ENCODE measurements at regions not wholly inside any gene's neighbourhood (a gene's known extent, or its start where the extent isn't known, plus 50 kb on each side); places are given as distances from the start of the nearest gene placed in this dataset.

DNA sequence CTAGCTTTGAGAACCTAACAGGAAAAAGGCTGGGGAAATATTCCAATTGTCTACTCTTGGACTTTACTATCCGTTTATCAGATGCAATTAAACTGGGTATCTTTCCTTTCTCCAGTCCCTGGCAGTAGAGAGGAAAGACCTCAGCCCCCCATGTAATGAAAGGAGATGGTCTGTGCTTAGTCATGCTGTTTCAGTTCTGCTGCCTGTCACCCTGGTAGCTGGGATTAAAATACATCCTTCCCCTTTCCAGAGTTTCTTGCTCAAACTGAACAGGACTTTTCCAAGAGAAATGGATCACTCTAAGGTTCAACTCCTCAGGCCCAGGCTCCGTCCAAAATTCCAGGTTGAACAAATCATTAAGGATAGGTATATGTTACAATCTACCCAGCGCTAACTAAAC, 202.9 kb downstream of the PTEN start:
- peaks cover 7% of the 10 kb centered on the region for H3K9me3 Mint-ChIP-seq
- peaks cover 2% of the 10 kb centered on the region for H3K36me3 Mint-ChIP-seq (ENCODE audit: low read depth)
- peaks cover 1% of the 10 kb centered on the region for H3K27me3 Mint-ChIP-seq
- peak overlapping the region; percentile 8 for H3K27ac Mint-ChIP-seq
- no peak overlapping the region for H3K4me3 Mint-ChIP-seq
- peaks cover 82% of the 10 kb centered on the region for H3K4me1 Mint-ChIP-seq
- no peak for DNase-seq
- no peak for ATAC-seq

DNA sequence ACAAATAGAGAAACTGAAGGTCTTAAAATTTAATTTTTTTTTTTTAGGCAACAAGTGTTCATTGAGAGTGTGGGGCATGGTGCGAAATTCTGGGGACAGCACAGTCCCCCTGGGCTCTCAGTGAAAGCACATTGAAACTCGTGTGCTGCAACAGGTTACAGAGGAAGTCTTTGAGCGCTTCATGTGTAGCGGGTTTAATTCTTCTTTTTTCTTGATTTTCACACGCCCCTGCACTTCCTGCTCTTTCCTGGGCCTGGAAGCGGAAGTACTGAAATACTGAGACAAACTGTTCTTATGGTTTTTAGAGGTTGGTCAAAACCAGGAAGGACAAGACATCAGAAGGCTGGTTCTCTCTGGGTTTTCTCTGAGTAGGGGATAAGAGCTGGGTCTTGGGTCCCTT, 203.5 kb downstream of the PTEN start:
- peaks cover 79% of the 10 kb centered on the region for H3K4me1 Mint-ChIP-seq
- DNase-seq = no peak
- H3K4me3 Mint-ChIP-seq = no peak overlapping the region
- H3K27me3 Mint-ChIP-seq = peaks cover 1% of the 10 kb centered on the region
- ATAC-seq = no peak
- H3K36me3 Mint-ChIP-seq (ENCODE audit: low read depth) = peaks cover 2% of the 10 kb centered on the region
- H3K9me3 Mint-ChIP-seq = peaks cover 7% of the 10 kb centered on the region
- H3K27ac Mint-ChIP-seq = peak overlapping the region; percentile 5

DNA sequence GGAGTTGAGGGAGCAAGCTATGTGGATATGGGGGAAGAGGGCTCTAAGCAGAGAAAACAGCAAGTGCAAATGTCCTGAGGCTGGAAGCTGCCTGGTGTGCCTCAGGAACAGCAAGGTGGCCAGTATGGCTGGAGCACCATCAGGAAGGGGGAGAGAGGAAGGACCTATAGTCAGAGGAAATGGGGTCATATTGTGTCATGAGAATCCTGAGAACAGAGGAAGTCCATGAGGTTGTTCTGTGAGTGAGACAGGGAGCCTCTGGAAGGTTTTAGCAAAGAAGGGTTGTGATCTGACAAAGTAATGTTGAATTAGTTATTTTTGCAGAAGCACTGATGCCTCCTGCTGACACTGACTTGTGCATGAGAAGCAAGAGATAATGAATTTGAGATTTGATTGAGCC, 204.3 kb downstream of the PTEN start:
- peaks cover 78% of the 10 kb centered on the region for H3K4me1 Mint-ChIP-seq
- ATAC-seq (no peak), DNase-seq (no peak)
- peaks cover 1% of the 10 kb centered on the region for H3K27me3 Mint-ChIP-seq
- peaks cover 7% of the 10 kb centered on the region for H3K9me3 Mint-ChIP-seq
- H3K27ac Mint-ChIP-seq = peak overlapping the region; percentile 5
- H3K36me3 Mint-ChIP-seq (ENCODE audit: low read depth) = peaks cover 2% of the 10 kb centered on the region
- no peak overlapping the region for H3K4me3 Mint-ChIP-seq

DNA sequence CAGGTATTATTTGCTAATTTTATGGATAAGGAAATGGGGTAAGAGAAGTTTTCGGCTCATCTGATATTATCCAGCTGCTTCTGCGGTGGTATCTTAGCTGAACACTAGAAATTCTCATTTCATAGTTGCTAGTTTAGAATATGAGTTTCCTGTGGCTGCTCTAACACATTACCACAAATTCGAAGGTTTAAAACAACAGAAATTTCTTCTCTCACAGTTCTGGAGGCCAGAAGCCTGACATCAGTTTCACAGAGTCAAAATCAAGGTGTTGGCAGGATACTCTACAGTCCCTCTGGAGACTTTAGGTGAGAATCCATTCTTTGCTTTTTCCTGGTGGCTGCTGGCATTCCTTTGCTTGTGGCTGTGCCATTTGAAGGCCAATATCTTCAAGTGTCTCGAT, 205.9 kb downstream of the PTEN start:
- Mint-ChIP-seq H3K4me3 (no peak overlapping the region), H3K4me1 (peaks cover 64% of the 10 kb centered on the region), H3K27ac (no peak overlapping the region), H3K9me3 (peaks cover 7% of the 10 kb centered on the region), H3K36me3 (ENCODE audit: low read depth) (peaks cover 2% of the 10 kb centered on the region), H3K27me3 (peaks cover 1% of the 10 kb centered on the region)
- ATAC-seq = no peak
- no peak for DNase-seq

DNA sequence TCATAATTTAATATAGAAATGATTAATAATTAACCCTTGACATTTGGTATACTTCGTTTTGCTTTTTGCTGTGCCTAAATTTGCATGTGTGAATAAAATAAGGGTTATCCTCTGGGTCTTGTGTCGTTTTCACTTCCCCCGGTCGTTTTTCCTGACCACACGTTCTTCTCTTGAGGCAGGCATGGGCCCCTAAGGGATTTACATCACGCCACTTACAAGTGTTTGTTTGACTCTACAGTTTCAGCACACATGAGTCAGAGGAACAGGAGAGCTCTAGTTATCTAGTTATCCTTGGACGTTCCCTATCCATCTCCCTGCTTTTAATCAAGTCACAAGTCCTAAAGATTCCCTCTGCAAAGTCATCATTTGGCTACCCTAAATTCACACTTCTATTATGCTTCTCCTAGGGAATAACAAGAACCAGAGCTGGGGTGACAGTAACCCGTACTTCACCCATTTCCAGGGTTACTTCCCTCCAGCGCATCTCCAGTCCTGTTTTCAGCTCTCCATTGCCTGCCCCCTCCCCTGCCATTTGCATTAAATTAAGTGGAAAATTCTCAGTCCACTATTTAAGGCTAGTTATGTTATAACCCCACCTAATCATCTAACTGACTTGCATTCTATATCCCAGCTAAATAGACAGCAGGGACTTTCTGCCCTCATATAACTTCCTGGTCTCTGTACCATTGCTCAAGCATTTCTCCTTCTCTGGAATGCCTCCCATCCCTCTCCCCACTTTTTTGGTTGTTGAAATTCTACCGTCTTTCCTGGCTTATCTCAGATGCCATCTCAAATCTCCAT, 206.9 kb downstream of the PTEN start:
- ATAC-seq (no peak), DNase-seq (no peak)
- peaks cover 7% of the 10 kb centered on the region for H3K9me3 Mint-ChIP-seq
- H3K27me3 Mint-ChIP-seq = peaks cover 1% of the 10 kb centered on the region
- peaks cover 2% of the 10 kb centered on the region for H3K36me3 Mint-ChIP-seq (ENCODE audit: low read depth)
- H3K4me1 Mint-ChIP-seq = peaks cover 54% of the 10 kb centered on the region
- H3K4me3 Mint-ChIP-seq = no peak overlapping the region
- no peak overlapping the region for H3K27ac Mint-ChIP-seq

DNA sequence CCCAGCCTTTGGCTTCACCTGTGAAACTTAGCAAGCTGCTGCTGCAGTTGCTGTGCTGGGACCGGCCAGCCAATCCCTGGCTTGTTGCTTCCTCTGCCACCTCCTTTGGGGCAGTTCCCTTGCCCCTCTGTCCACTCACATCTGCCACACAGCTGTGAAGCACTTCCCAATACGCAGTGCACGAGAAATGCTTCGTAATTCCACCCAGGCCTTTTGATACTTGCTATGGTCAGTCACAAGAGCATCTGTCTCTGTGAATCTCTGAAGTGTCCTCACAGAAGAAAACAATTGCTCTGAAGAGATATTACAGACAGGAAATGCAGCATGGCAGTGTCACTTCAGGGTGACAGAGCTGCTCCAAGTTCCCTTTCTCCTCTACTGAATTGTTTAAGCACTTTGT, 208.5 kb downstream of the PTEN start:
- peaks cover 47% of the 10 kb centered on the region for H3K4me1 Mint-ChIP-seq
- H3K36me3 Mint-ChIP-seq (ENCODE audit: low read depth) = peaks cover 2% of the 10 kb centered on the region
- H3K27ac Mint-ChIP-seq = no peak overlapping the region
- H3K9me3 Mint-ChIP-seq = peaks cover 7% of the 10 kb centered on the region
- no peak overlapping the region for H3K4me3 Mint-ChIP-seq
- DNase-seq (no peak), ATAC-seq (no peak)
- H3K27me3 Mint-ChIP-seq = peaks cover 1% of the 10 kb centered on the region

DNA sequence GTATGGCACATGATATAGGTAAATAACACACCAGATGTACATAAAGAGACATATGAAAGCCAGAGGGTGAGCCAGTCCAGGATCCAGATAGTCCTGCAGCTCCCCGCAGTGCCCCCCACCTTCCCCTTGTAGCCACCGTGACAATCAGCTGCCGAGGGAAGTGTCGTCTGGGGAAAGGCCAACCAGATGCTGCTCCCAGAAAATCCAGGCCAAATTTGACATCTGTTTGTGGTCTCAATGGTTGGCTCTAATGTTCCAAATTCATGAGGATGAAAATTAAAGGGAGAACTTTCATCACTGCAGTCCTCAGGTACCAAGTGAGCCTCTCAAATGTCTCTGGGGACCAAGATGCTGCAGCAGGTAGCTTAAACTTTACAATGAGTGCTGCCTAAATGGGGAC, 210.3 kb downstream of the PTEN start:
- Mint-ChIP-seq H3K4me1 (peaks cover 33% of the 10 kb centered on the region), H3K27ac (no peak overlapping the region)

DNA sequence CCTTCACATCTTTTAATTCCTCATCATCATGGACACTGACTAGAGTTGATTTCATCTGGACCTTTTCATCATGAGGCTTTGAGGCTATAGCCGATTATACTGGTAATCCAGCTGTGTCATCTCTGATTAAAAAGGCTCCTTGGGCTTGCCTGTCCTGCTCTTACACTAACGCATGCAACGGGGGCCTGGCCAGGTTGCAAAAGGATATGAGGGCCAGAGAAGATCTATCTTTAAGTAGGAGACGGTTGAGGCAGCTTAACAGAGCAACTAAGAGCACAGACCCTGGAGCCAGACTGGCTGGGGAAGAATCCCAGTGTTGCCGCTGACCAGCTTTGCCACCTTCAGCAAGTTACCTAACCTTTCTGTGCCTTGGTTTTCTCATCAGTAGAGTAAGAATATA, 211.5 kb downstream of the PTEN start:
- Mint-ChIP-seq H3K4me1 (peaks cover 22% of the 10 kb centered on the region), H3K27ac (no peak overlapping the region), H3K9me3 (no peaks in the 10 kb centered on the region), H3K36me3 (ENCODE audit: low read depth) (no peaks in the 10 kb centered on the region), H3K27me3 (no peaks in the 10 kb centered on the region), H3K4me3 (no peak overlapping the region)
- DNase-seq (no peak), ATAC-seq (no peak)

More for the DNA sequence above, 210.3 kb downstream of the PTEN start:
- Mint-ChIP-seq H3K4me3 (no peak overlapping the region), H3K27me3 (no peaks in the 10 kb centered on the region), H3K36me3 (ENCODE audit: low read depth) (no peaks in the 10 kb centered on the region), H3K9me3 (no peaks in the 10 kb centered on the region)
- DNase-seq (no peak), ATAC-seq (no peak)

DNA sequence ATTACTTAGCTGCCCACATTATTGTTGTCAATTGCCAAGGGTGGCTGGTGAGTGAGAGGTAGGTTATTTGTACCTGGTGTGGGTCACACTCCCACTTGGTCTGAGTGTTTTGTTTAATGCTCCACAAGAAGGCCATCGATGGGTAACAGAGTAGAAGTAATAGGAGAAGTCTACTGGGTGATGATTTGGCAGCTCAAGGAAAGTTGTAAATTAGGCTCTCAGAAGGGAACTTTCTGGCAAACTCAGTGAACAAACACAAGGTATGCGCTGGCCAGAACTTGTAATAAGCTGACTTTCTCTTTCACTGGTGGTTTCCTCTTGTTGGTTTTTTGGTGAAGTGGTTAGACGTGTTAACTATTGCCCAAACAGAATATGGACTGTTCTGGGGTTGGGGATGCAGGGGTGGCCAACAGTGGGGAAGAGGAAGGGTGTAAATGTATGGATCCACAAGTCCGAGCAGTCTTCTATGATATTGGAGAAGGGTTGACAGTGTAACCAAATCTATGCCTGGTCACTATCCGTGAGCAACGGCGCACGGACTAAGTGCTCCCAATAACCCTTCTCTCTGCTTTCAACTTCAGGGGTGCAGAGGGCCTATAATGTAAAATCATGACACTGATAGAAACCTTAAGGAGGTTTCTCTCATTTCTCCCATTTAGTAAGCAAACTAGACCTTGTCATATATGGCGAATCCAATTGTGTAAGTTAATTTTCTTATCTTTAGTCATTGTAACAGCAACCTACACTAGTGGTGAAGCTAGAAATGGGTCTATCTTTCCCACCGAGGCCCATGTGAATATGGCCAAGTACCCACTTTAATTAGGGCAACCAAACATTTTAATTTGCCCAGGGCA, 212.8 kb downstream of the PTEN start:
- ATAC-seq (no peak), DNase-seq (no peak)
- no peaks in the 10 kb centered on the region for H3K36me3 Mint-ChIP-seq (ENCODE audit: low read depth)
- no peaks in the 10 kb centered on the region for H3K27me3 Mint-ChIP-seq
- no peaks in the 10 kb centered on the region for H3K9me3 Mint-ChIP-seq
- no peak overlapping the region for H3K4me3 Mint-ChIP-seq
- no peak overlapping the region for H3K27ac Mint-ChIP-seq
- peaks cover 19% of the 10 kb centered on the region for H3K4me1 Mint-ChIP-seq

DNA sequence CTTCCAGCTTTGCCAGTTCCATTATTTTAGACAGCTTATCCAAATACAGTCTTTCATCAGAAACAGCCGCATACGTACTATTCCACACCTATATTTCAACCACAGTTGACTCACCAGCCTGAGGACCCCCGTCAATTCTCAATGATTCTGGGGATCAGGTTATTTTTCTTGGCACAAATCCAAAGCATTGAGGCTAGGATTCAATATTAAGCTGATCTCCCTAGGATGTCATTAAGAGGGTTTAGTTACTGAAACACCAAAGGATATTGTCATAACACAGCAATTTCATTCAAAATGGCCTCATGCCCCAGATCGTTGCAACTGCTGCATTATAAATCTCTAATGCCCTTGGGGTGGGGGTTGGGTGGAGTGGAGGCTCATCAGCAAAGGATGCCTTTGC, 214.6 kb downstream of the PTEN start:
- Mint-ChIP-seq H3K36me3 (ENCODE audit: low read depth) (no peaks in the 10 kb centered on the region), H3K4me3 (no peak overlapping the region), H3K27me3 (no peaks in the 10 kb centered on the region), H3K4me1 (peaks cover 21% of the 10 kb centered on the region), H3K27ac (no peak overlapping the region), H3K9me3 (no peaks in the 10 kb centered on the region)
- DNase-seq (no peak), ATAC-seq (no peak)

DNA sequence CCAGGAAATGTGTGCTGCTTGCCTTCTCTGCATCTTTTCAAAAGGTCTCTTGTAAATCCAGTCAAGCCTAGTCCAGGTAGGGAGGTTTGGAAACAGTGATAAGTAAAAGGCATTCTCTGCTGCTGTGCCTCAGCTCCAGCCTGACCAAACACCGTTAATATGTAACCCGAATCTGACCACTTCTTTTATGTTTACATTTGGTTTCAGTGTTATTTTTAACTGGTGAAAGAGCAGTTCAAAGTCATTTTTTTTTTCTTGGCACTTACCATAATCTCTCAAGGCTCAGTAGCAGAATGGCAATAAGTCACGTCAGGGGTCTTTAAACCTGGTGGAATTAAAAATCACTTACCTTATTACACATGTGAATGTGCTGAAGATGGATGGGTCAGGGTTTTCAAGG, 216.8 kb downstream of the PTEN start:
- H3K9me3 Mint-ChIP-seq = no peaks in the 10 kb centered on the region
- ATAC-seq = no peak
- H3K4me3 Mint-ChIP-seq = no peak overlapping the region
- no peak overlapping the region for H3K27ac Mint-ChIP-seq
- H3K4me1 Mint-ChIP-seq = peaks cover 22% of the 10 kb centered on the region
- DNase-seq = no peak
- no peaks in the 10 kb centered on the region for H3K36me3 Mint-ChIP-seq (ENCODE audit: low read depth)
- H3K27me3 Mint-ChIP-seq = no peaks in the 10 kb centered on the region

DNA sequence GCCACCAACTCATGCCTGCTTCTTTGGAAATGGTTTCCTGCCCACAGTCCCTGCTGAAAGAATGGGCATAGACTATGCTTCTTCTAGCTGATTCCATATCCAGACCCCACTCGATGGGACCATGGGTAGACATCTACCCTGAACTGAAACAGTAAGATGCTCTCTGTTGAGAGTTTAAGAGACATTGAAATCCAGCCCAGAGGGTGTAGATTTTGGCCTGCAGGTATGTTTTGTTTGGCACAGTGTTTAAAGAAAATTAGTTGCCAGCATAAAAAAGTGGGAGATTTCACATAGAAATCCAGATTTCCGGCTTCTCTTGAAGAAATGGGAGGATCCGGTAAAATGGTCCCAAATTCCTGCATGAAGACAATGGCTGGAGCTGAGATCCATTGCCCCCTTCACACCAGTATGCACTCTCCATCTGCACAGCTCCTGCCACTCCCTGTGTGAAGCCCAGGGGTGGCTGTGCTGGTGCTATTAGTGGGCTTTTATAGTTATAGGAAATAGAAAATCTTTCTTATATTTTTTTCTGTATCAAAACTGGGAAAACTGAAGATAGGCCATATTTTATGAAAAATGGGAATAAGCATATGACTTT, 218.1 kb downstream of the PTEN start:
- no peak for DNase-seq
- no peaks in the 10 kb centered on the region for H3K9me3 Mint-ChIP-seq
- no peak overlapping the region for H3K4me3 Mint-ChIP-seq
- ATAC-seq = no peak
- no peak overlapping the region for H3K27ac Mint-ChIP-seq
- no peaks in the 10 kb centered on the region for H3K27me3 Mint-ChIP-seq
- H3K4me1 Mint-ChIP-seq = peaks cover 14% of the 10 kb centered on the region
- H3K36me3 Mint-ChIP-seq (ENCODE audit: low read depth) = no peaks in the 10 kb centered on the region

DNA sequence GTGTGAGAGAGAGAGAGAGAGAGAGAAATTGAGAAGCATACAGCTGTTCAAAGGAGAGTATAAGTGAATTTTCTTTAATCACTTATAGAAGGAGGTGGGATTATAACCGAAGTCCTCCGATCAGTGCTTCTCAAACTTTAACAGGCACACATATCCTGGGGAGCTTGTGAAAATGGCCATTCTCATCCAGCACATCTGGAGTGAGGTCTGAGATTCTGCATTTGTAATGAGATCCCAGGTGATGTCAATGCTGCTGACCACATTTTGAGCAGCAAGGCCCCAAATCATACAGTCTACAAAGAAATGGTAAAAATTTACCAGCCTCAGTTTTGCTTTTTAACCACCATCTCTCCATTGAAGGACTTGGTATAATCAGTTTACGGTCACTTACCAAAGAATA, 219.0 kb downstream of the PTEN start:
- ATAC-seq (no peak), DNase-seq (no peak)
- Mint-ChIP-seq H3K9me3 (no peaks in the 10 kb centered on the region), H3K4me1 (peaks cover 14% of the 10 kb centered on the region), H3K27me3 (no peaks in the 10 kb centered on the region), H3K4me3 (no peak overlapping the region), H3K27ac (no peak overlapping the region), H3K36me3 (ENCODE audit: low read depth) (no peaks in the 10 kb centered on the region)

DNA sequence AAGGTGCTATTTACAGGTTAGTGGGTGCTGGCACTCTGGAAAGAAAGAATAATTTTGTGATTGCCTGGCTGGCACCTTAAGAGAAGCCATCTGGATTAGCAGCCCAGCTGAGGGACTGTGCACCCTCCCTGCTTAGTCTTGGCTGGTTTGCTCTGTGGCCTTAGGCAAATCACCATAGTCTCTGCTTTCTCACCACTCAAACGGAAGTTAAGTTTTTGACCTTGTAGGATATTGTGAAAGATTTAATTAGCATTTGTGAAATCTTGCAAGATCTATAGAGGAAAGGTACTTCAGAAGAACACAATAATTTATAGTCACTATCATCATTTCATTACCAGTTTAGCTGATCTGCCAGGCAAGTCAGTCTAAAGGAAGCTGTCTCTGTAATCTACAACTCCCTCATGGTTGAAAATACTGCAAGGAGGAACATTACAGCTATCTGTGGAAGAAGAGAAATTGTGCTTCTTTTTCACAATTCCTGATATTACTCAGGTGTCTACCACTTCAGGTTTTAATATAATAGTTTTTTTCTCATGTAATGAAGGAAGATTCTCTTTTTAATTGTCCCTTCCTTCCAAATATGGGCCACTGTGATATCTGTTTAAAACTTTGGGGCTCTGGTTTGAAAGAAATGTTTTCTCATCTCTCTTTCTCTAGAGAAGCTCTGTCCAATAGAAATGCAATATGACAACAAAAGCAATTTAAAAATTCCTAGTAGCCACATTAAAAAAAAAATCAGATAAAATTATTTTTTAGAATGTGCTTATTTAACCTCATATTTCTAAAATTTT, 219.6 kb downstream of the PTEN start:
- Mint-ChIP-seq H3K4me1 (peaks cover 14% of the 10 kb centered on the region), H3K4me3 (no peak overlapping the region), H3K36me3 (ENCODE audit: low read depth) (no peaks in the 10 kb centered on the region), H3K9me3 (no peaks in the 10 kb centered on the region), H3K27ac (no peak overlapping the region), H3K27me3 (no peaks in the 10 kb centered on the region)
- ATAC-seq (no peak), DNase-seq (no peak)
